GM21423 (cell line): ENCODE measurements at regions not wholly inside any gene's neighbourhood (a gene's known extent, or its start where the extent isn't known, plus 50 kb on each side); places are given as distances from the start of the nearest gene placed in this dataset.

Experiments used
- ATAC-seq: cut with Tn5 transposase; IDR thresholded peaks from one replicate; pipeline ENCODE4 v1.9.1; 2021; ENCODE audit warnings: mild to moderate bottlenecking, moderate library complexity; ENCODE audit not compliant: unreplicated experiment

GRCh38 chr10:75294866-75295701 lies 59.3 kb upstream of the COMTD1 start:
- peak; percentile 66 for ATAC-seq

GRCh38 chr10:75294518-75294865 lies 58.7 kb upstream of the COMTD1 start:
- no peak for ATAC-seq

DNA sequence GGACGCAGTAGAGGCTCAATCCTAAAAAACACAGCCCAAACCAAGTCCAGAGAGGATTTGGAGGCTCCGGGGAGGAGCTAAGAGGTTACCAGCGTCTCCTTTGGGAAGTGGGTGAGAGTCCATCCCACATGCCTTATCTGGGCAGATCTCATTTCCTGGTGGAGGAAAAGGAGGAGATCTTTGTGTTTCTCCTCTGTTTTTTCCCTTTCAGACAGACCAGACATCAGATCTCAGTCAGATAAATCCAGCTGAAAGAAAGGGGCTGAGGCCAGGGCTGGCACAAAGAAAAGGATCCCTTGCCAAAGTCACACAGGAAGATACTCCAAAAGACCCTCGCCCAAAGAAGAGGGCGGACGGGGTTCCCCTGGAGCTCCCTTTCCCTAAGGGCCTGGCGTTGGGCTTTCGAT lies 58.3 kb upstream of the COMTD1 start:
- ATAC-seq, result no peak

DNA sequence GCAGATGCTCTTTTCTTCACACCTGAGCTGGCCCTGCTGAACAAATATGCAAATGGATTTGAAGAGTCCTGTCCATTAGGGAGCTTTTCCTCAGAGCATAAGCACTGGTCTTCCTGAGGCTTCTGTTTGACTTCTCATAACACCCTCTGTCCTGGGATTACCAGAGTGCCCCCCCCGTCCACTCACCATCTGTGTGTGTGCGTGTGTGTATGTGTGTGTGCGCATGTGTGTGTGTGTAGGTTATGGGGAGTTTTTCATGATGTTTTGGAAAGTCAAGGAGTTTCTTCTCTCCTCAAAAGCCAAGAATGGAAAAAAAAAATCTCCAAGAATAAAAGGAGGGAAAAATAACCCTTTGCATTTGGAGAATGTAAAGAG lies 57.7 kb upstream of the COMTD1 start:
- no peak for ATAC-seq

DNA sequence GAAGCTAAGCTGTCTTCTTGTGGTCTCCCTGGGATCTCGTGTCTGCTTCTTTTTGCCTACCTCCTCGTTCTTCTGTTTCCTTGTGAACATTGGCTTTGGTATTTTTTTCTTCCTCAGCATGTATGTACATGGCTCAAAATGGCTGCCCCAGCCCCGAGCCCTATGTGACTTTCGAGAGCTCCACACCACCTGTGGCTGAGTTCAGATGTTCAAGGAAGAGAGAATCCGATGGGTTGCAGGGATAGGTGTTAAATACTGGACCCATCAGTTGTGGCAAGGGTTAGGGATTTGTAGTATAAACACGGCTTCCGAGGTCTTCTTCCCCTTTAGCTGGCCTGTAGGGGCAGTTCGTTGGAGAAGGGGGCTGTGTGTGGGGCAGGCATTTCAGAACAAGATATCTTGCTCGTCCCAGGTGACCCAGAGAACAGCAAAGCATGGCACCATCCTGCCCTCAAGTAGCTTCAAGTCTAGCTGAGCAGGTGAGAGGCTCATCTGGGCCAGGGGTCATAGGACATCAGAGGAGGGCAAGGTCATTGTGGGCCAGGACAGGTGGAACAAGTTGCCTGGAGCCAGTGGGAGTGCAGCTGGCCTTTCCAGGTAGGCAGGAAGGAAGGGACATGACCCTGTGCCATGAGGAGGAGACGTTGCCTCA lies 57.2 kb upstream of the COMTD1 start:
- no peak for ATAC-seq

- ATAC-seq, result no peak
Measured at GRCh38 chr10:75291805-75292204, 56.0 kb upstream of the COMTD1 start.

GRCh38 chr10:75288140-75288711 lies 52.5 kb upstream of the COMTD1 start:
- no peak for ATAC-seq

DNA sequence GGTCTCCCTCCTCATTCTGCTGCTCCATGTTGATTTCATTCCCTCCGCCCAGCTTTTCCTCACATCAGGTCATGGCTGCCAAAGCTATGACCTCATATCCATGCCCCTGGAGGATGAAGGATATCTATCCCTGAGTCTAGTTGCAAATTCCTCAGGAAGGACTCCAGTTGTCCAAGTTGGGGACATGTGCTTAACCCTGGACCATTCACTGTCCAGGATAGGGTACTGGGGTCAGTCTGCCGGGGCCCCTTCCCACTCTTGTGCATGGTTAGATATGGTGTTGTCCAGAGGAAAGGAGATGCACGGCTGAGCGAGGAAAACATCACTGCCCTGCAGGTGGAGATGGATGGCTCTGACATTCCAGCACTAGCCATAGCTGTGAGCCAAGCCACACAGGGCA lies 51.9 kb upstream of the COMTD1 start:
- no peak for ATAC-seq

DNA sequence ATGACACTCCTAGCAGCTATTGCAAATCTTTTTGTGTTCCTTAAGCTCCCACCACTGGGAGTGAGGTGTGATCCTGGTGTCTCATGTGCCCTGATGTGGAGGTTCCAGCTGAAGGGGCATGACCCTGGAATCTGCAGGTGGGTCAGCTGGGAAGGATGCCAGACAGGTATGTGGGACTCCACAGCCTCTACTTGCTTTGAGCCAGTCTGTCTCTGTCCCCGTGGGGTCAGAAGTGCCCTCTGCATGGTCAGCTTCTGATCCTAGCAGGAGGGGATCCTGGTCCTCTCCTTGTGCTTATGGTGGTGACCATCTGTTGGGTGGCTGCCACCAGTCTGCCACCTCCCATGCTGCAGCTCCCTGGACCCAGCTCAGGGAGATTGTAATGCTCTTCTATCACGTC lies 51.1 kb upstream of the COMTD1 start:
- no peak for ATAC-seq
